Stromal cell of bone marrow (primary cell): ENCODE measurements at regions not wholly inside any gene's neighbourhood (a gene's known extent, or its start where the extent isn't known, plus 50 kb on each side); places are given as distances from the start of the nearest gene placed in this dataset.

Experiments
- DNase-seq: peaks from one replicate; pipeline ENCODE4 v3.0.0-alpha.2; 2012; ENCODE audit warnings: low read depth

DNA sequence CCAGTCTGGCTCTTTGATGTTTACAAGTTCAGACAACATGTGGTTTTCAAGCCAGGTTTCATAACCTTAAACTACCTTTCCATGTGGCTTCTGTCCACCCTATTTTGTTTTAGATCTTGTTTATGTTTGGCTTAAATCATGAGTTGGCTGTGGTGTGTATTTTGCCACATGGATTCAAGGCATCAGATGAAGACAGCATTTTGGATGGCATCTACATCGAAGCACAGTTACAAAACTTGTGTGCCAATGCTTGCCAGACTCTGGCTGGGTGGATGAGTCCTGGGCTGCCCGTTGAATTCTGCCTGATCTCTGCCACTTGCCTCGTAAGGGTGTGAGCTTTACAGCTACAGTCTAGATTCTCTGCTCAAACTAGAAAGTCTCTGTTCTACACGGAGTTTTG lies 335.3 kb downstream of the MYCN start:
- DNase-seq = no peak

DNA sequence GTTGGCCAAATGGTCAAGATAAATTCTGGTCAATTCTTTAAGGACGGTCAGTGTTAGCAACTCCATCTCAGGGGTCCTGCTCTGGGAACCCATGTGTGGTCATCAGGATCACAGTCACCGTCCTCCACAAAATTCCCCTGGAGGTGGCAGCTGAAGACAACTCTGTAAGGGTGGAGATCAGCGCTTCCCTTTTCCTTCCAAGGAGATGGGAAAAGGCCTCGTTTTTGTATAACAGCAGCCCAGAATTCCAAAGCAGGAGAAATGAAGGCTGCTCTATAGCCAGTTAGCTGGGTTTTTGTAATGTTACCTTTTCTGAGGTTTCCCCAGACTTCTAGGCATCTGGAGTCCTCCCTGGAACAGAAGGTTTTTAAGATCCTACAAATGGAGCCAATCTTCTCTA lies 334.8 kb downstream of the MYCN start:
- DNase-seq = no peak

DNA sequence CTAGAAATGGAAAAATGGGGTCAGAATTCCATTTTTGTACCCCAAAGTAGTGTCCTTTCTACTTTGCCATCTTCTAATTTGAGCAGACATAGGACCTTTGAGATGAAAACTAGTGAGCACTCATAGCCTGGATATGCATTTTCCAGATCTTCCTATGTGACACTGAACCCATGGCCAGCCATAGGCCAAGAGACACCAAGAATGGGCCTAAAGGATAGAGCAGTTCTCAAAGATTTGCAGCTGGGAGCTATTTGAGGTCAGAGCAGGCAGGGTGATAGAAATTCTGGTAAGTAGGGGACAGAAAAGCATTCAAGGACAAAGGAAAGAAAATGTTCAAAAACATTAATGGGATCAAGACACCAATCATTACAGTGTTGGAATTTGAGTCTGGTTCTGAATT lies 332.8 kb downstream of the MYCN start:
- no peak for DNase-seq

DNA sequence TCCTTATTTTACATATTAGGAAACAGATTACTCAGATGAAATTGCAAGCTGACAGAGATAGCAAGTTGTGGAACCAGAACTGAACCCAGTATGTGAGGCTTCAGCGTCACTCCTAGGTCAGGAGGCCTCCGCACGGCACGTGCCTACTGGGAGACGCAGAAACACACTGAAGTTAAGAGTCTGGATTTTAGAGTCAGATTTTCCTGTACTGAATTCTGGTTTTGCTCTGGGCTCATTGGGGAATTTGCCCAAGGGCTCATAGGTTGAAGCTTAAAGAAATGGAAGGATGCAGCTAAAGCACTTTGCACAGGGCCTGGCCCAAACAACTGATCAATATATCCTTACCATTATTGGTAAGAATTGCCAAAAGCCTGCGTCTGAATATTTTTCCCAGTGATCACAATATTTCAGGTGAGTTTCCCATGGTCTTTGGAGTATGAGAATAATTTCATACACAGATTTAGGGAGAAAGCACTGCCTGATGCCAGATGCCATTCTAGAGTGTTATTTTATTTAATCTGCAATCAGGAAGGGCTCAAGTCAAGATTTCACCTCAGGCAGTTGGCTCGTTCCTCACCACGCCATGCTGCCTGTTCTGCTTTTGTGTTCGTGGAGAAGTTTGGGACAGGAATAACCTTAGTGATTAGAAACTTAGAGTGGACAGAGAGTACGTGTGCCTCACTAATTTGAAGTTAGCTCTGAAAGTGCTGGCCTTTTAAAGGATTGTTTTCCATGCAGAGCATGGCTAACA lies 331.9 kb downstream of the MYCN start:
- no peak for DNase-seq

DNA sequence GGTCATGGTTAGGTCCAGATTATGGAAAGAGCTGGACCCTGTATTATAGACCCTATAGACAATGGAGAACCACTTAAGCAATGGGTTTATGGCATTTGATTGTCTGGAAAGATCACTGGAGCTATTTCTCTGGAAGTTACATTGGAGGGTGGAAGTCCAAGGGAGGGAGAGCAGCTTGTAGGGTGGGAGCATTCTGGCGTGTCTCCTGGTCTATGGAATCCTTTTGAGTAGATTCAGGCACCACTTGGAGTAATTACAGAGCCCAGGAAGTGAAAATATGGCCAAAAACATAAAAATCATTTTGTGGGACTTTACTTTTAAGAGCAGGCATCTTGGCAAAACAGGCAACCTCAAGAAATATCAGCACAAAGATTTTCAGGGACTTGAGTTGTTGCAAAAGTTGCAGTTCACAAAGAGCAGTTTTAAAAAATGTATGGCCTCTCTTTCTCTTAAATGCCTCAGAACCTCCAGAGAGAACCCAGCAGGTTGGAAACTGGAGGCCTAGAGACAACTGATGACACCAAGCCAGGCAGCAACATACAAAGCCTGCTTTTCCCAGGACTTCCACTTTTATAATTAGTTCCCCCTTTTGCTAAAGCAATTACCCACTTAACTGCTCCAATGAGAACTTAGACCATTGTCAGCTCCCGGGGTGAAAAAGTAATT lies 331.0 kb downstream of the MYCN start:
- no peak for DNase-seq

GRCh38 chr2:16270441-16270840 lies 330.1 kb downstream of the MYCN start:
- DNase-seq = no peak

- no peak for DNase-seq
These were observed 328.1 kb downstream of the MYCN start for GRCh38 chr2:16268301-16269000.

DNA sequence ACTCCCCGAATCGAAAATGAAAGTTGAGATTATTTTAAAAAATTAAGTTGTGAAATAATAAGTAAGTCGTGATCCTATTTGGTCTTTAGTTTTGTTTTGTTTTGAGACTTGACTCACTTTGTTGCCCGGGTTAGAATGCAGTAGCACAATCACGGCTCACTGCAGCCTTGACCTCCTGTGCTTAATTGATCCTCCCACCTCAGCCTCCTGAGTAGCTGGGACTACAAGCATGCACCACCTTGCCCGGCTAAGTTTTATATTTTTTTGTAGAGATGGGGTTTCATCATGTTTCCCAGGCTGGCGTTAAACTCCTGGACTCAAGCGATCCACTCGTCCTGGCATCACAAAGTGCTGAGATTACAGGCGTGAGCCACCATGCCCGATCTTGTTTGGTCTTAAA lies 326.2 kb downstream of the MYCN start:
- no peak for DNase-seq

GRCh38 chr2:16264931-16265540 lies 324.7 kb downstream of the MYCN start:
- no peak for DNase-seq

GRCh38 chr2:16264491-16264890 lies 324.1 kb downstream of the MYCN start:
- DNase-seq = no peak

- DNase-seq = no peak
These were observed 323.0 kb downstream of the MYCN start for GRCh38 chr2:16263241-16263890.

- no peak for DNase-seq
These were observed 322.3 kb downstream of the MYCN start for GRCh38 chr2:16262526-16263178.

DNA sequence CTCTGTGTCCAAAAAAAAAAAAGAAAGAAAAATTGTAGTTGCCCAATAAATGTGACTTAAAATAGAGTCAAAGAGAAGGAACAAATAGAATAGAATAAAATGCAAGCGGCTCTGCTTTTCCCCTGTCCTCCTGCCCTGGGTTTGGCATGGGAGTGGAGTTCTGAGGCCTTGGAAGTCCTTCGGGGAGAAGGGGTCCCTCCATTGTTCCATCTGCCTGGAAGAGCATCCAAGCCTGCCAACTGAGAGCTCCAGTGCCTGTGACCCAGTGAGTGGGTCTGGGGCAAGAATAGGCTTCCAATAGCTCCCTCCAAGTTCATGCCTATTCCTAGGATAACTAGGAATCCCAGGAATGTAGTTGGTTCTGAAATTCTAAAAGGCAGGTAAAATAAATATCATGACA lies 321.4 kb downstream of the MYCN start:
- DNase-seq = no peak

GRCh38 chr2:16261071-16261470 lies 320.7 kb downstream of the MYCN start:
- no peak for DNase-seq

DNA sequence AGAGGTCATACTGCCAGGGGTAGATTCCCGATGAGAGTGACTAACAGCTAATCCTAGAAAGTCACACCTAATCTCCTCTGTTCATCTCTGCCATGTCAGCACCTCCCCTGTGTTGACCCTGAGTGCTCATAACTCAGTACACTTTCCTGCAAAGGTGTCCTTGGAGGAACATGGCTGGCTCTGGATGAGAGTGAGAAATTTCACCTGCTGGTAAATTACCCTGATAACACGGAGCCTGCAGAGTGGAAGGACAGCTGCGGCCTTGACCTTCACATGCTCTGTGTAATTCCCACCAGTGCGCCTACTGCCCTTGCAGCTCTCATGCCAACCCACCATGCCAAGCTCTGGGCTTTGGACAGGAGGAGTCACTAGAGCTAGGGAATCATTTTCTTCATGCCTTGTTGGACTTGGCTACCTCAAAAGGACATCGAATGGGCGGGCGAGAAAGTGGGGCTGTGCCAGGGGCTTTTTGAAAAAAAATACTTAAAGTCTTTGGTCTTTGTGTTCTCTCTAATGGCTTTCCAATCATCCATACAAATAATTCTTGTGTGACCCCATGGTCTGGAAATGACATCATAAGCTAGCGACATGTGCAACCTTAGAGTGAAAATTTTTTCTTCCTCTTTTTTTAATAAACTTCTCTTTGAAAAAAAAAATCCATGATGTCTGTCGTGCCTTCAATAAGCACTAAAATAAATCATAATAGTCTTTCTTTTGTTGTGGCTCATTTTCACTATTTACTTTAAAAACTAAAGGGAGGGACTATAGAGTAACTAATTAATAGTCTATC lies 319.9 kb downstream of the MYCN start:
- DNase-seq = no peak

- DNase-seq = no peak
These were observed 318.7 kb downstream of the MYCN start for GRCh38 chr2:16259010-16259409.

DNA sequence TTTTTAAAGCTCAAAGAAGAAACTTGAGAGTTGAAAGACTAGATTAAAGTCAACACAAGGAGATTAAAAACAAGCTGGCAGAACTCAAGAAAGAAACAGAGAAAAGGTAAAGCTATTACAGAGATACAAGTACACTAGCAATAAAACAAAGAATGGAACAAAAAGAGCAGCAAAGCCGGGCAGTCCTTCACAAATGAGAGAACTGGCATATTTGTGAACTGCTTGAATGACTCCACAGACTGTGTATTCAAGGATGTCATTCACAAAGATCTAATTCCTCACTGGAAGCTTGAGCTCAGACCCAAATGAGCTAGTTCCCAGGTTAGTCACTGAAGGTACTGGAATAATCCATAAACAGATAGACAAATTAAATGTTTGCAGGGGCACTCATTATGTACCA lies 318.0 kb downstream of the MYCN start:
- DNase-seq = no peak

DNA sequence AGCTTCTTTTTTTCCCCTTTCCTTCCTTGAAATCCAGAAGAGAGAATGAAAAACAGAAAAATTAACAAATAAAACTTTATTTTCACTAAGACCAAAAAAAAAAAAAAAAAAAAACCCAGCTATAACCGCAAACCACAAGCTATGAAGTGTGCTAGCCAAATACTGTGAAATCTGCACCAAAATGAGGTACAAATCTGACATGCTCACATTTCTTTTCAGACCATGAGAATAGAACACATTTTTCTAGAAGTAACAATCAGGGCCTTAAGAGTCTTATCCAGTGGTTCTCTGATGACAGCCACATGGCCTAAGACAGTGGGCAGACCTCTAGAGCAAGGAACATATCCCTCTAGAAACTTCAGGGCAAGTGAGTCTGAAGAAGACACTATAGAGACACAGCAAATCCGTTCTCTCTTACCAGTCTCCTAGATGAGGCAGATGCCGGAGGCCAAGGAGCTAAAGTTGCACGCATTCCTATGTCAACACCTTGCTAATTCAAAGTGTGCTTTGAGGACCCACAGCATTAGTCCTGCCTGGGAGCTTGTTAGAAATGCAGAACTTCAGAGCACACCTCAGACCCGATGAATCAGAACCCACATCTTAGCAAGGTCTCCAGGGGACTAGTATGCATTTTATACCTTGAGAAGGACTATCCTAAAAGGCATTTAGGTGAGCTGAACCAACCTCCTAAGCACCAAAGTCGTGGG lies 317.1 kb downstream of the MYCN start:
- DNase-seq = no peak

DNA sequence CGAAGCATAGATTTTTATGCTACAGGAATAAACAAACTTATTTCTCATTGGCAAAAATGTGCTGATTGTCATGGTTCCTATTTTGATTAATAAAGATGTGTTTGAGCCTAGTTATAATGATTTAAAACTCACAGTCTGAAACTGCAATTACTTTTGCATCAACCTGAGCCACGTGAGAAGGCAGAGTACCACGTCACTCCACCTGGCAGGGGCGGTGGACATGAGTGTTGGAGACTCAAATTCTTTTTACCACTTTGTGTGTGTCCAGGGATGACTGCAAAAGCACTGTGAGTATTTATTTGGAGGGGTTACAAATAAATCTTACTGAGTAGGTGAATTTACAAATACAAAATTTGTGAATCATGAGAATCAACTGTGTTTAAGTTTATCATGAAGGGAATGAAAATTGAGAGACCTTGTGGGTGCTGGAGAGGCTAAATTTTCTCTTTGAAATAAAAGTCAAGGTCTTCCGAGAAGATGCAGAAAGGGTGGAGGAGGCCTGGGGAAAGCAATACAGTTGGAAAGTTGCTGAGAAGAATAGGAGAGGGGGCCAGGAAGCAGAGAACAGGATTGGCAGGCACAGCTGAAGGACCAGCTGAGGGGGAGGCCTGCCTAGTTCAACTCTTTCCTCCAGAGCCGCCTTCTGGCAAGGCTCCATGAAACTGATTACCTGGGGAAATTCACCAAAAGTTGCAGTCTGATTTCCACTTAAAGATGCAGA lies 316.4 kb downstream of the MYCN start:
- DNase-seq = no peak

- no peak for DNase-seq
These were observed 314.8 kb downstream of the MYCN start for GRCh38 chr2:16255120-16255519.
